ENCODE measurements at regions not wholly inside any gene's neighbourhood (a gene's known extent, or its start where the extent isn't known, plus 50 kb on each side); places are given as distances from the start of the nearest gene placed in this dataset.

DNA sequence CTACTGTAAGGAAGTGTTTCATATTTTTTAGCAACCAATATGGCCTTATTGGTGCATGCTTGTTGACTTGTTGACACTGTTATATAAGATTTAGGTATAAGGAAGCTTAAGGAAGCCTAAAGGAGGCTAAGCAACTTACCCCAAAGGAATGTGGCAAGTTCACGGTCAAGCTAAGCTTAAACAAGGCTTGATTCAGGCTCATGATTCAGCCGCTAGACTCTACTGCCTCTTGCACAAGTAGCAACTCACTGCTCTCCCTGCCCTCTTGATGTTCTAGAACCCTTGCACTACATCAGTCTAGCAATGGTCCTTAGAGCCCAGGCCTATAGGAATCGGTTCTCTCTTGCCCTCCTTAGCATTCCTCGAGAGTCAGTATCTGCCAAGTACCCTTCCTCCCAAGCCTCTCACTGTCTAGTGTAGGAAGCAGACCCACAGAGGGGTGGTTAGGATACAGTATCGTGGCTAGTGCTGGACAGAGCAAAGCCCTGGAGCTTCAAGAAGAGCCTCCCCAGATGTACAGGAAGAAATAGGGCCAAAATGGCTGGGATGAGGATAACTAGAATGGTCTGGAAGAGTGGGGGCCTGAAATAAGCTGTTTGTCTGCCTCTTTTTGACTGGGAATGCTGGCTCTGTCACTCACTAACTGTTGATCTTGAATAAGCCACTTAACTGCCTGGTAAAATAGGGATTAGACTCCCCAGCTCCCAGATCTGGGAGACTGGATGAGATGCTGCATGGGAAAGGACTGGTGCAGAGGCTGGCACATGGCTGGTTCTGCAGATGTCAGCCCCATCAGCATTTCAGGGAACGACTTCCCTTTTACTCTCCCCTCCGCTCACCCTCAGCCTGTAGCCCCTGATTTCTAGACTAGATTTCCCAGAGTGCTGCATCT lies 122.2 kb downstream of the NAV1 start:
- no peak for DNase-seq

DNA sequence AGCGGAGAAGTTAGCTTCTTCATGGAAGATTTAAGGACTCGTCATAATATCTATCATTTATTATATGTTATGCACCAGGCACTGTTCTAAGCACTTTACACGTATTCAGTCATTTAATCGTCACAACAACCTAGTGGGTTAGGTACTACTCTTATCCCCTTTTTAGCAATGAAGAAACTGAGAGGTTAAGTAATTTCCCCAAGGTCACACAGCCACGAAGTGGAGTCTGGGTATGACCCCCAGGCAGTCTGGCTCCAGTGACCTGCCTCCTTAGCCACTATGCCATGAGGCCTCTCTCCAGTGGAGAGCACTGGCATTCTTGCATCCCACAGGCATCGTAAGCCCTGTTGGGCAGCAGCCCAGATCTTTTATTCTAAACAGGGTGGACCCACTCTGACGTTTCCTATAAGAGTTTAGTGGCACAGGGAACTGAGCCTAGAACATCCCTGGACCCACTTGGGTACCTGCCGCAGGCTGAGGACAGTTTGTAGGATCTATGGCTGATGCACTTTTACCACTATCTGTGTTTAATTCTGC lies 123.0 kb downstream of the NAV1 start:
- no peak for DNase-seq

GRCh38 chr1:201662646-201663045 lies 123.7 kb downstream of the NAV1 start:
- DNase-seq = no peak

DNA sequence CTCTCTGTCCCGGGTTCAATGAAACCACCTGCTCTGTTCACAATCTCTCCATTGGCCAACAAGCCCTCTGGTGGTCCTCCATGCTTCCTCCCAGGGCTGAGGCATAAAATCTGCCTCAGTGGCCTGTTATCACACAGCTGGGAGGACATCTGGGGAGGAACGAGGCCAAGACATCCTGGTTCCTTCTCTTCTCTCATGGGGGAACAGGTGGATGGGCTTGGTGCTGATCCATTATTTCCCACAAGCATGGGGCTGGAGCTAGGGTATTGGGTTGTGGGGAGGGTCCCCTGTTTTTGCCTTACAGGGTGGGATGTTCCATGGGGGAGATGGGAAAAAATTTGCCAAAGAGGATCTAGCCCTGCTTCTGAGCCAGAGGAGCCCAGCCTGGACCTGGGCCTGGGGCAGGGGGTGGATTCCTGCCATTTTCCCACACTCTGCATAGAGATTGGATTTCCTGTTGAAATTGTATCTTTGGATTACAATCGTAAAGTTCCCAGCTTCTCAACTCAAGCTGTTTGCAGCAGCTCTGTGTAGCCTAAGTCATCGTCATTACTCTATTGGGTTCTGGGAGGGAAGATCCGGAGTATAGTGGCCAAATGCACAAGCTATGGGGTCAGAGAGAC lies 124.7 kb downstream of the NAV1 start:
- no peak for DNase-seq

DNA sequence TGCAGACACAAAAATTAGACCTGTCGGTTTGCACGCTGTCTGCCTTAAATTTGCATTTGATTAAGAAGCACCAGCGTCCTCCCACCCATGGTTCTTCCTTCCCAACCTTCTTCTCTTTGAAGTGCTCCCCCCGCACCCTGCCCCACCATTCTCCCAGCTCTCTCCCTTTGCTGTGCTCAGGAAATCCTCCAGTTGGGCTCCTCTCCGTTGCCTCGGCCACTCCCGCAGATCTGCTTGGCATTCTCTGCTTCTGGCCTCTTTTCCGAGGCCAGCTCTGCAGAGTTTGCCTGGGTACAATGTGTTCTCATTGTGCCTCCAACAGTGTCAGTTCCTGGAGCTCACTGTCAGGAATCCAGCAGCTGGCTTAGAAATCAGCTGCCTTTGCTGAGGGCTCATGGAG lies 126.1 kb downstream of the NAV1 start:
- DNase-seq = no peak

- DNase-seq = no peak
Observed at GRCh38 chr1:201666102-201666501, 127.2 kb downstream of the NAV1 start.

DNA sequence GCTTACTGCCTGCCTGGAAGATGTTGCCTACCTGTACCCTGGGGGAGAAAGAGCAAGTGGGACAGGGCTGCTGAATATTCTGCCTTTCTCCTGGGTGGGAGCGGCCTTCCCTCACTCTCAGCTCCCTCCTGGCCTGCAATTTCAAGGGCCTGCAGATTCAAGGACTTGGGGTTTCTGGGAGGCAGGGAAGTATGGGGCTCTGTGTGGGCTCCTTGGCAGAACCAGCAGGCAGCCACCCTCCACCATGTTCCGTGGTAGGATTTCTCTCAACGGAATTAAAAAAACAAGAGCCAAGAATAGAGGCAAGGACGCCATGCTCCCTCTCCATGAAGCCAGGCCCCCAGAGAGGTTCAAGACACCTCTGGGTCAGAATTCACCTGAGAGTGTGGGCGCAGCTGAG lies 127.7 kb downstream of the NAV1 start:
- DNase-seq = no peak

DNA sequence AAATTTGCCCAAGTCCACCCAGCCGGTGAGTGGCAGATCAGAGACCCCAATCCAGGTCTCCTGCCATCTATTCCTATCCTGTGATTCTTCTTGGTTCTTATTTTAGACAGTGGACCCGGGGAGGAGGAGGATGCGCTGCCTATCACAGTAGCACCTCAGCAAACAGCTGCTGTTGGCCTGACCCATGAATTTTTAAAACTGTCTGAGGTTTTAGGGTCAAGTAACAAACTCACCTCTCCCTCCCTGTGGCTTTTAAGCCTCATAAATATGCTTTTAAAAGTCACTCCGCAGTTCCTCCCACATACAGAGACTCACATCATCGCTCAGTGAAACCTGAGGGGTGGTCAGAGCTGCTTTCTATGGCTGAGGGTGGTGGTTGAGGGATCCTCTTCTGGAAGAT lies 128.6 kb downstream of the NAV1 start:
- DNase-seq = no peak

GRCh38 chr1:201670517-201670916 lies 131.6 kb downstream of the NAV1 start:
- no peak for DNase-seq

DNA sequence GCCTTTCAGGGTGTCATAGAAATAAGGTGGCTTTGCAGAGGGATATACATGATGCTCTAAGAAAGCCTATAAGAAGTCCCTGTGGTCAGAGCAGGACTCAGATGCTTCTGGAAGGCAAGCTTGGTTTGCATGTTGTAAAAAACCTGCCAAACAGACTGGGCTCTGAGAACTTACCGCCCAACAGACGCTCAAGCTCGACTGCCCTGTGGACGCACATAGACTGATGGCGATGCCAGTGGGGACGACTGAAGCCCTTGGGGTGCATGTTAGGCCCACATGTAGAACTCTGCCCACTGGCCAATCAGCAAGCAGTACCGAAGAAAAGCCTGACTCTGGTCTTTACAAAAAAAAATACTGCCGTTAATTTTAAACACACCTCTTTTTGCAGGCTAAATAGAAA lies 133.8 kb downstream of the NAV1 start:
- DNase-seq = no peak

DNA sequence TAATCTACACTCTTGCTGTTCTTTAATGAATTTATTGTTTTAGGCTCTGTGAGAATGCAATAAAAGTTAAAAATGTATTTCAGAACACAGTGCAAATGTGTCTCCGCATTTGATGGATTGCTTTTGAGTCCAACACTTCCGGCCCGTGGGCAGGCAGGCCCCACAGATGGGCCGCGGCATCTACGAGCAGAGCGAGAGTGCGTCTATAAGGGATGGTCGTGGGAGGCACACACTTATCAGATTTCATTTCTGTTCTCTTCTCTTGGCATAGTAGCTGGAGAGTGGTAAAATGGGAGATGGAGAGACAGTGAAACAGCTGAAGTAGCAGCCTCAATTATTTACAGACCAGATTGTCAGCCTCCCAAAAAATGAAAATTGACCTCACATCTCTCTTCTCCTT lies 134.2 kb downstream of the NAV1 start:
- no peak for DNase-seq

GRCh38 chr1:201673915-201674314 lies 135.0 kb downstream of the NAV1 start:
- no peak for DNase-seq

GRCh38 chr1:201675143-201675542 lies 136.2 kb downstream of the NAV1 start:
- no peak for DNase-seq

- no peak for DNase-seq
Observed at GRCh38 chr1:201676197-201676596, 137.3 kb downstream of the NAV1 start.

DNA sequence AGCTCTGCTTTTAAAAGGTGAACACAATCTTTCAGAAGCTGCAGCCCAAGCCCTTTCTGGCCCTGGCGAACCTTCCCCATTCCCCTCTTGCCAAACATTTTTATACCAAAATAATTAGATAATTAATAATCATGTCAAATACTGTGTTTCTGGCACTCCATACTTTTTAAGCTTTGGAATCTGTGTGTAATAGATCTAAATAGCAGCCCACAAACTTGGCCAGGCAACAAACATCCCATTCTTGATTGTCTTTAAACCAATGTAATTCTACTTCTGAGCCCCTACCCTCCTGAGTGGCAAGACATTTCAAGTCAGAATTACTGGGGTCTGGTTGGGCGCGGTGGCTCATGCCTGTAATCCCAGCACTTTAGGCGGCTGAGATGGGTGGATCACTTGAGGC lies 137.7 kb downstream of the NAV1 start:
- DNase-seq = no peak

GRCh38 chr1:201678264-201679101 lies 139.6 kb downstream of the NAV1 start:
- DNase-seq = no peak

GRCh38 chr1:201681375-201681774 lies 142.4 kb downstream of the NAV1 start:
- DNase-seq = no peak

DNA sequence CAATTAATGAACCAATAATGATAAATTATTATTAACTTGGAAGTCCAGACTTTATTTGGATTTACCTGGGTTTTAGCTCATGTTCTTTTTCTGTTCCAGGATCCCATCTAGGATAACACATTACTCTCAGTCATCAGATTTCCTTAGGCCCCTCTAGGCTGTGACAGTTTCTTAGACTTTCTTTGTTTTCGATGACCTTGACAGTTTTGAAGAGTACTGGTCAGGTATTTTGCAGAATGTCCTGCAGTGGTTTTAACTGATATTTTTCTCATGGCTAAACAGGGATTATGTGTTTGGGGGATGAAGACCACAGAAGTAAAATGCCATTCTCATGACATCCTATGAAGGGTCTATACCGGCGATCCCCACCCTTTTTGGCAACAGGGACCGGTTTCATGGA lies 144.0 kb downstream of the NAV1 start:
- no peak for DNase-seq

DNA sequence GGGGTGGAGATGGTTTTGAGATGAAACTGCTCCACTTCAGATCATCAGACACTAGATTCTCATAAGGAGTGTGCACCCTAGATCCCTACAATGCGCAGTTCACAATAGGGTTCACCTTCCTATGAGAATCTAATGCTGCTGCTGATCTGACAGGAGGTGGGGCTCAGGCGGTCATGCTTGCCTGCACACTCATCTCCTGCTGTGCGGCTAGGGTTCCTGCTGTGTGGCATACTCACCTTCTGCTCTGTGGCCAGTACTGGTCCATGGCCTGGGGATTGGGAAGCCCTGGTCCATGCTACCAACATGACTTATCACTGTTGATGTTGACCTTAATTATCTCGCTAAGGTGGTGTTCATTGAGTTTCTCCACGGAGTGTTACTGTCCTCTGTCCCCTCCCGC lies 144.5 kb downstream of the NAV1 start:
- no peak for DNase-seq

DNA sequence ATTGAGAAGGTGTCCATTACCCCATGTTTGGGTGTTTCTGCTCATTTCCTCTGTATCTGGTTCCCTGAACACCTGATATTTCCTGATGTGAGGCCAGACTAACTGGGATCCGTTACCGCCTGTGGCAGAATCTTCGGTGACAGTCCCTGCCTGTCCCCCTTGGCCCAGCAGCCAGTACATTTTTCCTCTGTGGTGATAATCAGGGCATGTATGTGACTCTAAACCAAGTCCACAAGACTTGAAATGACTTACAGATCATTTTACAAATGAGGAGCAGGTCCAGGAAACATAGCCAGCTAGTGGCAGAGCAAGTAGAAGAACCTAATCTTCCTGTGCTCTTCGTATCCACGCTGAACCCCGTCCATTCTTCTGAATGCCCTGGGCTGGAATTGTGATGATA lies 143.5 kb upstream of the IPO9 start:
- DNase-seq = no peak

DNA sequence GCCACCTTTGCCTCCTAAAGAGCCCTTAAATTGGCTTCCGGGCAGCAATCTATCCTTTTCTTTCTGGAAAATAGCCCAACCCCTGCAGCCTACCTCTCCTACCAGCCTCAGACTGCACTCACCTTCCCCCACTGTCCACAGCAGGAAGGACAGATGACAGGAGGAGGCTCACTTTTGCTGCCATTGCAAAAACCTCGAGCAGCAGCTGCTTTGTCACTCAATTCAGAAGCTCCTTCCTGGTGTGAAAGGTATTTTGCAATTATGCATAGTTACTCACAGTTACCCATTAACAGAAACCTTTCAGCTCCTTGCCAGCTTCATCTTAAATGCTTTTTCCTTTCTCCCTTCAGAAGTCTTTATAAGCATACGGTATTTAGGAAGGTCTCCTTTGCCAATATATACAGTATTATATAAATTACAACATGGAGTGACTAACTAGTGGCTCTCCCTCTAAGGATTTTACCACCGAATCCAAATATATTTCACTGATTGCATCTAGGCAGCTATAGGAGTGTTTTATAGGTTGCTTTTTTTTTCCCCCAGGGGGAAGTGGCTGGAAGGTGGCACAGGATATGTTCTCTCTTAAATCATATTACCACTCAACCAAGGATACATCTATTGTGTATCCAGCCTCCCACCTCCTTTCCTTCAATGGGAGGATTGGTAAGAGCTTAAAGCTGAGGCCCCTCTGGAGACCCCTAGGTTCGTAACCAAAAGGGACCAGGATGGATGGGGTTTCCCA lies 142.1 kb upstream of the IPO9 start:
- no peak for DNase-seq

DNA sequence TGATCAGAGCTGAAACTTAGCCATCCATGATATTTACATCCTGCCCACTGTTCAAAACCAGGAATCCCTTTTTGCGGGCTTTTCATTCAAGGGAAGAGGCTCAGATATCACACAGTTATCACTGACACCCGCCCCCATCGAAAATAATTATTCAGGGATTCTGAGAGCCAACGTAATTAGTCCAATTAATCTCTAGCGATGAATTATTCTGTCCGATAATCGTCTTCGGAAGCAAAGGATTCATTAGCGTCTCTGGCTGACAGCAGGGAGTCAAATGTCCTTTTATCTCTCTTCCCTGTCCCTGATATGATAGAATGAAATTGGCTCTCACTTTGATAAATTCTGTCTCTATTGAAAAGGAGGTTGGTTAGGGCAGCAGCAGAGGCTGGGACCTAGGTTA lies 140.4 kb upstream of the IPO9 start:
- no peak for DNase-seq

DNA sequence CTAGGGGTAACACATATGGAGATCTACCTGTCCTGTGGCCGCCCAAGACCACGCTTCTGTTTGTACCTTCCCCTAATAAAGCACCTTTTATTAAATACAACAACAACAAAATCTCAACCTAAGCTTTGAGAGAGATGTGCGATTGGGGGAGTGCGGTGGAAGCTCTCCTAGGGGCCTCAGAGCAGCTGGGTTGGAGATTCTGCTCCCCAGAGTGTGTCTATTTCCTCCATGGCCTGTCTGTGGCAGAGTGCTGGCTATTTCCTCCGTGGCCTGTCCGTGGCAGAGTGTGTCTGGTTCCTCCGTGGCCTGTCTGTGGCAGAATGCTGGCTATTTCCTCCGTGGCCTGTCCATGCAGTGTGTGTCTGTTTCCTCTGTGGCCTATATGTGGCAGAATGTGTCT lies 139.3 kb upstream of the IPO9 start:
- no peak for DNase-seq
